NCI-H1694 (cell line): ENCODE measurements at regions not wholly inside any gene's neighbourhood (a gene's known extent, or its start where the extent isn't known, plus 50 kb on each side); places are given as distances from the start of the nearest gene placed in this dataset.

Source experiments
- DNase-seq: peaks from one replicate; lab custom pipeline; 2025; lab: John Stamatoyannopoulos, UW

DNA sequence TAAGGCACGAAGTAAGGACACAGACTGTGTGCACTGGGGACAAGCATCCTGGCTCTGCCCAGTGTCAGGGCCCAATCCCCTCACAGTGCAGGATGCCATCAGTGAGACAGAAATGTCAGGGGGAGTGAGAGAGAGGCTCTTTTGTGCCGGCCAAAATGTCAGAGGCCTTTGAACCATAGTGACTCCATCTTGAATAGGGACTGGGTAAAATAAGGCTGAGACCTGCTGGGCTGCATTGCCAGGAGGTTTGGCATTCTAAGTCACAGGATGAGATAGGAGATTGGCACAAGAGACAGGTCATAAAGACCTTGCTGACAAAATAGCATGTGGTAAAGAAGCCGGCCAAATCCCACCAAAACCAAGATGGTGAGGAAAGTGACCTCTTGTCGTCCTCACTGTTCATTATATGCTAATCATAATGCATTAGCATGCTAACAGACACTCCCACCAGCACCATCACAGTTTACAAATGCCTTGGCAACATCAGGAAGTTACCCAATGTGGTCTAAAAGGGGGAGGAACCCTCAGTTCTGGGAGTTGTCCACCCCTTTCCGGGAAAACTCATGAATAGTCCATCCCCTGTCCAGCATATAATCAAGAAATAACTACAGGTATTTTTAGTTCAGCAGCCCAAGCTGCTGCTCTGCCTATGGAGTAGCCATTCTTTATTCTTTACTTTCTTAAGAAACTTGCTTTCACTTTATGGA is 337.4 kb downstream of the LPIN1 start:
- no peak for DNase-seq

DNA sequence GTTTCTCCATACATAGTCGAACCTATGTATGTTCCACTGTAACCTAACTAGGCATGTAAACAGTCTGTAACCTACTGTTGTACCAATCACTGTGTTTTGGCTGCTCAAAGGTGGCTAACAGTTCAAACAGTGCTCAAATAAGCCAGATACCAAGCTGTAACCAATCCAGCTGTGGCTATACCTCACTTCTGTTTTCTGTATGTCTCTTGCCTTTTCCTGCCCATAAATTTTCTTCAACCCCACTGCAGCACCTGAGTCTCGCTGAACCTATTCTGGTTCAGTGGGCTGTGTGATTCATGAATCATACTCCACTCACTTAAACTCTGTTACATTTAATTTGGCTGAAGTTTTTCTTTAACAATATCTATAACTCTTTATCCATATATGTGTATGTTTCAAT is 340.7 kb downstream of the LPIN1 start:
- no peak for DNase-seq

DNA sequence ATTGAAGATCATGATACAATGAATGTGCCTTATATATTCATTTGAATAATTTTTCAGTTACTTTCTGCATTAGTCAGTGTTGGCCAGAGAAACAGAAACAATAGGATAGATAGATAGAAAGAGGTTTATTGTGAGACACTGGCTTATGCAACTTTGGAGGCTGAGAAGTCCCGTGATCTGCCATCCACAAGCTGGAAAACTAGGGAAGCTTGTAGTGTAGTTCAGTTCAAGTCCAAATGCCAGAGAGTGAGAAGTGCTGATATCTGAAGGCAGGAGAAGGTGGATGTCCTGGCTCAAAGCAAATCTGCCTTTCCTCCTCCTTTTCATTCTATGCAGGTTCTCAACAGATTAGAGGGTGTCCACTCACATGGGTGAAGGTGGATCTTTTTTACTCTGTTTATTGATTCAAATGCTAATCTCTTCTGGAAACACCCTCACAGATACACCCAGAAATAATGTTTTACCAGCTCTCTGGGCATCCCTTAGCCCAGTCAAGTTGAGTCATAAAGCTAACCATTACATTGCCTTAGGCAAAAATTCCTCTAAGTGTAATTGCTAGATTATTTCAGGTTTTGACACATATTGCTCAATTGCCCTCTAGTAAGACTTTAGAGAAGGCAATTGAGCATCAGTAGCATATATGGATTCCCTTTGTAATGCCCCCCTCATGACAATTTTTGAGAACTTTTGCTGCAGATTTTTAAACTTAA is 341.4 kb downstream of the LPIN1 start:
- no peak for DNase-seq

DNA sequence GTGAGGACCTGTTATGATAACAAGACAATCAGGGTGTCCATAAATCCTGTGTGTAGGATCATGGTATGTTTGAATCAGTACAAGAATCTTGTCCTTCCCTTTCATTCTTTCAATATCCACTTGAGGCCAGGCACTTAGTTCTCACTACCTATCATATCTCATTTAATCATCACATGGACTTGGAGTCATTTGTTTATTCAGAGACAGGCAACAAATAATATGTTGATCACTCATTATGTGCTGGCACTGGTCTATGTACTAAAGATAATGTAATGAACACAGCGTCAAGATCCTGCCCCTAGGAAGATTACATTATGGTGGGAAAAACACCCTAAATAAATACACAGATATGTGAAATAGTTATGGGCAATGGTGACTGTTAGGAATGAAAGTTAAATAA is 342.6 kb downstream of the LPIN1 start:
- DNase-seq, result no peak

DNA sequence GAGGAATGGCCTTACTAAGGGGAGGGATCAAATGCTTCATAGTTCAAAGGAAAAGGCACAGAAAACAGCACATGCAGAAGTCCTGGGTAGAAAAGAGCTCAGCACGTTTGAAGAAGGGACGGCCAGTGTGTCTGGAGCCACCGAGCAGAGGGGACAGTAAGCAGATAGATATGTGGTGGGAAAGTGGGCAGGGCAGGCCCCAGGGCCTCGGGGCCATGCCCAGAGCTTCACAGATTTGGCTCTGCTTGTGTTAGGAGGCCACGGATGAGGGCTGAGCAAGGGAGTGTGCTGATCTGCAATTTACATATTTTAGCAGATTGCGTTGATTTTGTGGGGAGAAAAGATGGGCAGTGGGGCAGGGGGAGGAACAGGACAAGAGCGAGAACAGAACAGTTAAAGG is 343.1 kb downstream of the LPIN1 start:
- no peak for DNase-seq

DNA sequence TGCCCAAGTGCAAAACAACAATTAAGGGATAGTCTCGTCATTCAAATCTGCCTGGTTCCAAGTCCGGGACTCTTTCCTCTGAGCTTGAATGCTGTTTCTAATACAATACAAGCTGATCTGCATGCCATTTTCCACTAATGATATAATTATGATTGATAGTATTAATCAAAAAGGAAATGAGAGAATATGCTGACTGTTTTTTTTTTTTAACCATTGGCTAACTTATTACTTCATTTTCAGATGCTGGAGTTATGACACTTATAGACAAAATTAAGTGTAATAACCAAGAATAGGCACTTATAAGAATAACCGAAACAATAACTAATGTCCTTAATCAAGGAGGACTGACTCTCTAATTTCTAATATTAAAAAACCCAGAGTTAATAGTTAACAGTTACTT is 343.6 kb downstream of the LPIN1 start:
- no peak for DNase-seq

DNA sequence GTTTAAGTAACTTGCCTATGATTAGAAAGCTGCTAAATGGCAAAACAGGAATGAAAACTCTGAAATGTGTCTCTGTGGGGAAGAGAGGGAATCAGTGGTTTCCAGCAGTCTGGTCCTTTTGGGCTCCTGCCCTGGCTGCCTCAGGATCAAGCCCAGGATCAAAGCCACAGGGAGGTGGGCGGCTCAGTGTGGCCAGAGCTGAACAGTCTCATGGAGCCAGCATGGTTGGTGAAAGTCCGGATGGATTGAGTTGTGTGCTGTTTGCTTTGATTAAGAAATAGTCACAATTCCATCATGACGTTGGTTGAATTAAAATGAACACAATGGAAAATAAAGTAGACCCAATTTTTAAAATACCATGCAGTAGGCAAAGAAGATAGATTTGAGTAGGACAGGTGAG is 344.2 kb downstream of the LPIN1 start:
- DNase-seq, result no peak

DNA sequence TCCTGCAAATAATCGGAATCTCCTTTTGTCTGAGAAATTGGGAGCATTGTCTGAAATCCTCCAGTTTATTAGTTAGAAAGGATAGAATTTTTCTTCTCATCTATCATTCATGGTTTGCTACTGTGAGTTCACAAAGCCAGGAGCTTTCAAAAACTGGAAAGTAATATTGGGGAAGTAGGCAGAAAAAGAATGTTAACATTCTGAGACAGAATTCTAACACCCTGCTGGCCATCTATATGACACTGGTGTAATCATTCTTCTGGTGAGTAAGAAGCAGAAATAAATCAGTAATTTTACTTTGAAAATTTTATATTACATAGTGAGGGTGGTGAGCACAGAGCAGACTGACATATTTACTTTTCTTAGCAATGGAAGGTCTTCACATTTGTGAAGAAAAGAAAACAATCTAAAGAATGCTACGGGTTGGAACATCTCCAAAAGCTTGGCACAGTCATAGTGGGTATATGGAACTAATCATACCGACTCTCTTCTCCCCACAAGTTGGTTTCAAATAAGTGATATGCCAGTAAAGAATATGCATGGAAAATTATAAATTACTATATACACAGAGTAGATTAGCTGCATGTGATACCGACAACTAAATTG is 344.9 kb downstream of the LPIN1 start:
- no peak for DNase-seq

DNA sequence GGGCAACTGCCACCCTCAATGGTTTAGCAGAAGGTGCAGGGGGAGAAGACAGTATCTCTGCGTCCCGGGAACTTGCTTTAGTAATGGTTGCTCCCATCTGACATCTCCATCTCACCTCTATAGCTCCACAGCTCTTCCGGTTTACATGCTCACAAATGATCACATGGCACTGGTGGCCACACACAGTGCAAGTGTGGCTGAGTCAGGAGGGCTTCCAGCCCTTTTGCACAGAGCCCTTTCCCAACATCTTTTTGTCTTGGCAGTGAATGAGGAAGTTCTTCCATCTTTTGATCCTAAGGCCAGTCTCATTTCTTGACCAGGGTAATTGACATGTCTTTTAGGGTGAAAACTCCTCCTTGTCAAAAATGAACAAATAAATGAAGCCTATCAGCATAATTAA is 347.7 kb downstream of the LPIN1 start:
- DNase-seq, result no peak

DNA sequence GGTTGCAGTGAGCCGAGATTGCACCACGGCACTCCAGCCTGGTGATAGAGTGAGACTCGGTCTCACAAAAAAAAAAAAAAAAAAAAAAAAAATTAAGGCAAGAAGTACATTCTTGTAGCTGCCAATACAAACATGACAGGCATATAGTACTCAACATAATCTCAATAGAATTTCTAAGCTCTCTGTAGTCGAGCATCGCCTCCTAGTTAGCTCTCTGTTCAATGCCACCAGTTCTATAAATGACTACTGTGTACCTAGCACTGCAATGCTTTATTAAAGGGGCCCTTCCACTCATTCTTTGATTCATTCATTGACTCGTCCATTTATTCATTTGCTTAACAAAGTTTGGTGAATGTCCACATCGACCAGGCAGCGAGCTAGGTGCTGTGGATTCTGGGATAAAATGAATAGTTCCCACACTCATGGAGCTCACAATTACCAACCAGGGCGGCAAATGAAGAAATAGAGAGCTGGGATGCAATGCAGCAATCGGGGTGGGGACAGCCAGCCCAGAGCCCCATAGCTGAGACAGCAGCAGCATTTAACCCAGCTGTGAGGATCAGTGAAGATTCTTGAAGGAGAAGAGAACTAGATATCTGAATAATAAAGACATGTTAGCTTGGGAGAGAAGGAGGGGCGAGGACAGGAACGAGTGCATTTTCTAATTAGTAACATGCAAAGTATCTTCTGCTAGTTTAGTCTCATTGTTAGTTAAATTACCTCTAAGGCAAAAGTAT is 349.8 kb downstream of the LPIN1 start:
- DNase-seq, result no peak

DNA sequence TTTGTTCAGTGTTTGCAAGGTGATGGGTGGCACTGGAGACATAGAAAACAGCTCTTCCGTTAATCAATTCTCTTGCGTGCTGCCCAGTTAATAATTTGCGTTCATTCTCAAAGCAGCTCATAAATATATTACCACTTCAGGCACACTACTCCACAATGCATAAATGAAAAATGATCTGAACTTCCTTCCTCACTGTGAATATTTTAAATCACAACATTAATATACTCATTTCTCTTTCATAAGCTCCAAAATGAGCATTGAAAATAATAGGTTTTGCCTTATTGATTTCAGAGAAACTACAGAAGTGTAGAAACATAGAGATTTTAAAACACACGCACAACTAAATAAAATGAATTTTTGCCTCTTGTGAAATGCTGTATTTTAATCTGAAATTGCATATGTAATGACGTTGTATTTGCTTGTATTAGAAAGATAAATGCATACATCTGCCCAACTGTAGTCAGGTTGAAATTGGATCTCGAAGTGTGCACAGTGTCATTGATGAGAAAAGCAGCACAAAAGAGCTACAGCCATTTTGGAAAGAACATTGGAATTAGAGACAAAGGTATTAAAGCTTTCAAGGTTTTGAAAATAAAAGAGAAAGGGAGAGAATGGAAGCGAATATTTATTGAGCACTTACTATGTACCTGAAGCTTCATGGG is 350.5 kb downstream of the LPIN1 start:
- no peak for DNase-seq

DNA sequence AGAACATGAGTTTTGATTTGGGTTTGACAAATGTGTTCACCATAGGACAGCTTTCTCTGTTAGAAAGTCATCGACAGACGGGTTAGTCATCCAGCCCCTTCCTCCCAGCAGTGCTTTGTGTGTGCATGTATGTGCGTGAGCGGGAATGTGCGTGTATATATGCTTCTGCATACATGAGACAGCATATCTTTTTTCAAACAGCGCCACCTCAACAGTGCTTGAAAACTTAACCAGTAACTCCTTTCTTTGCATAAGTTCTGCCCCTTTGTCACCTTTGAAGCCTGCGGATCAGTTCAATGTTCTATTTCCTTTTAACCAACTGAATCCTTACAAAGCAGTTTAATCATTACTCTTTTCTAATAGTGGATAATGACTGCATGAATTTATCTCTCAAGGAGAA is 351.4 kb downstream of the LPIN1 start:
- no peak for DNase-seq

DNA sequence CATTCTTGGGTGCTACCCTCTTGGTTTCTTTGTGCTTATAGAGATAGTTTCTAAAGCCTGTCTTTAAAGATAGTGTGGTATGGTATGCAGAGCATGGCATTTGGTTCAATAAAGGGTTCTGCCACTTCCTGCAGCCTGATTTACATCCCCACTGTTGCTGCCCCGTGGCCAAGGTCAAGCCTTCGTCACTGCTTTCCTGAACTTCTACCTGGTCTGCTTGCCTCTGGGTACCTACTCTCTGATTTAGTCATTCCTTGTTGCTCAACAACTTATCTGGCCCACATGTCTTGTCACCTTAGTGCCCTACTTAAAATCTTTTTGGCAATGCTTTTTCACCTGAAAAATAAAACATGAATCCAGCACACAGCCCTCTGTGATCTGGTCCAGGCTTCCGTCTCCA is 352.9 kb downstream of the LPIN1 start:
- no peak for DNase-seq

DNA sequence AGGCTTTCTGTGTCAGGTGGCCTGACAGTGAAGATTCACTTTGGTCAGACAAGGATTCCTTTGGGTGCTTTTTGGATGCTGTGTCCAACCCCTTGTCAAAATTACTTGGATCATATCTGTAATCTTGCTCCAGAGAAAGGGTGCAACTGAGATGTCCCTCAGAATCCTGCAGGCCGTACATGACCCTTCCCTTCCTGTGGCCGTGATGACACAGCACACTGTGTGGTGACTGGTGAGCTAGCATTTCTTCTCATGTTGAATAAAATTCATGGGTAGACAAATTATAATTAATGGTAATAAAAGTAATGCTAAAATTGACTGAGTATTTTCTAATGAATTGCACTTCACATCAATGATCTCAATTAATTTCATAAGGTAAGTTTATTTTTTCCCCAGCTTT is 356.2 kb downstream of the LPIN1 start:
- no peak for DNase-seq

DNA sequence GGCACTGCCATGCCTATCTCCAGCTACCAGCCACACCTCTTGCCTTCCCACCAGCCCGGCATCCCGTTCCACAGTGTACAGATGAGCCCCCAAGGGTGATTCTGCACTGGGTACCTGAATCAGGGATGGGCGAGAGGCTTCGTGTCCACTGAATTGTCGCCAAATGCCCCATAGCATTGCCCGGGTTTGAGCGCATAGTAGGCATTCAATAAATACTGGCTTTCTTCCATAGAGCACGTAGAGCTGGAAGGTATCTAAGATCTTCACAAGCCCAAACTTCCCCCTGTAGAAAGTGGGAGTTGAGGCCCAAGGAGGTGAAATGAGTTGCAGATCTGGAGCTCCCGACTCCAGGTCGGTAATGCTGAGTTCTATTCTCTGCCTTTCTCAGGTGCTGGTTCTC is 358.7 kb downstream of the LPIN1 start:
- DNase-seq, result no peak

DNA sequence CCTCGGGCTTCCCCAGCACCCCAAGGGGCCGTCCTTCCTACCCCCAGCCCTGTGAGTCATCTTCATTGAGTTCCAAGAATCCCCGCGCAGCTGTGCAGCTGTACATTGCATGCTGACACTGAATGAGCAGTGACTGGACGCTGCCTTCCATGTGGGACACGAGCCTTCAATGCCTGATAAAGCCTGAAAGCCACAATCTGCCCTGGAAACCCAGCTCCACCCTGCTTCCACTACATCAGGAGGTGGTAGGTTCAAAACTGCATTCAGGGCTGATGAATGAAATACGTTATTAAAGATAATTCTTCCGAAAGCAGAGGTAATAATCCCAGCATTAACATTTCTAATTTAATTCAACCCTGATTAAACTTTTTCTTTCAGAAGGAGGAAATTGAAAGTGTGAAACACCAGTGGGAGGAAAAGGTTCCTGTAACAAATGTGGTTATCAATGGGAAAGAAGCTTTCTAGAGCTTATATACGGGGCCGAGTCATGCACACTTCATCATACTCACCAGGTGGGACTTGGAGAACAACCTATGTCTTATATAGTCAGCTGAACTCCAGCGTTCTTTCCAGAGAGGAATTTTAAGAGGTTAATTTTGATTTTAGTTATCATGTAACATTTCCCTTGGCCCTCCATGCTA is 360.1 kb downstream of the LPIN1 start:
- DNase-seq, result no peak

DNA sequence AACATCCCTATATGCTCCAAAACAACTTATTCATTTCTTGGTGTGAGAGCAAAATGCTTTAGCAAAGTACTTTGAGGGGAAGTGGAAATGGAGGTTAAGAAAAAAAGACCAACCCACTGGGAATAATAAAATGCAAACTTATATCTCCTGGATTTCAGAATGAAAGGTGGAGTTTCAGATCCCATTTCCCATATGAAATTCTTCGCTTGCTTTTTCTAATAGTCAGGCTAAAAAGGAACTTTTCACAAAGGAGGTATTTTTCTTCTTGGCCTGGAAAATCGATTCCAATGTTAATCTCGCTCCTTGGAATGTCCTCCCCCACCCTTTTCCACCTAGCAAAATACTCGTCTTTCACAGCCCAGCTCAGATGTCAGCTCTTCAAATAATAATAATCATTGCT is 360.9 kb downstream of the LPIN1 start:
- no peak for DNase-seq

DNA sequence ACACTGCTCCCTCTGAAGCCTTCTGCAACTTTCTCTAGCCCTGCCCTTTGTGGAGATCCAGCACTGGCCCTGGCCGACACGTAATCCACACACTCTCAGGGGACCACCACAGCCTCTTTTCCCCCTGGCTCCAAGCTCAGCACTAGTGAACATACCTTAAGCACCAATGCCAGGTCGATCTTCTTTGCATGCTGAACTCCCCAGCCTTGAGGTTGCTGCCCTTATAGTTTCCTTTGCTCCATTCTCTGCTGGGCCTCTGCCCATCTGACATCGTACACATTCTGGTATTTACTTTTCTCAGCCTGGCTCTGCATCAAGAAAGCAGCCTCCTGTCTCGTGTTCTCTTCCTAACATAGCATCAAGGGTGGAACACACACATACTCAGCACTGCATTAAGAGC is 361.5 kb downstream of the LPIN1 start:
- no peak for DNase-seq

DNA sequence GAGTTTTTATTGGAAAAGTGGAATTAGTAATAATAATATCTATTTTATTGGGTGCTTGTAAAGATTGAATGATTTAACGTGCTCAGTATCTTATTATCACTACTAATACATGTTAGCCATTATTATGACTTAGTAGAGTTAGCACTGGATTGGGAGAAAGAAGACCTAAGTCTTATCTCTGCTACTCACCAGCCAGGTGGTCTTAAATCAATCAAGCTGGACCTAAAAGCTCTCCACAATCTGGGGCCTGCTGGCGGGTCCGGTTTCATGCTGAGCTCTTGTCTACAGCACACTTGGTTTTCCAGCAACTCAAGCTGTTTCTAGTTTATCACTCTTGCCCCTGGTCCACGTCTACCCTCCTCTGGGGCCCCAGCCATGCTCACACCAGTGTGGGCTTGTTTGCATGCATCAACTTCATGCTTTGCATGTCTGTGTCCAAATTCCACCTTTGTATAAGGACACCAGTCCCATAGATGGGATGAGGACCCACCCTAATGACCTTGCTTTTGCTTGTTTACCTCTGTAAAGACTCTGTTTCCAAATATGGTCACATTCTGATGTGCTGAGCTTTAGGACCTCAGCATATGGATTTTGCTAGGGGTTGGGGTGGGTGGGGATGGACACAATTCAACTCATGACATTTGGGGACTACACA is 363.1 kb downstream of the LPIN1 start:
- DNase-seq, result no peak

DNA sequence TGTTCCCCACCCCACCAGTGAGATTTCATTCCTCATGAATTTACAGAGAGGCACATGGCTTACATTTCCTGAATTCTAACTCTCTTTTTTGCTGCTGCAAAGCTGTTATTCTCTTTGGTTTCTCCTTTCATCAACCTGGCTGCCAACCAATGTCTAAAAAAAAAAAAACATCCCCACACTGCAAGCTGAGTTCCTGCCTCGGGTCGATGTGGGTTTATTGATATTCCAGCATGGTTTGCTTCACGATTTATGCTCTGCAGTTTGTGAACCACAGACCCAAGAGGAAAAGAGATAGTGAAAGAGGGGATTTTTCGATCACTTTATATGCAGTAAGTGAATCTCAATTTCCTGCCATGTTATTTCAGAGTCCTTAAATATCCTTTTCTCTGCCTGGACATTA is 363.6 kb downstream of the LPIN1 start:
- DNase-seq, result no peak

DNA sequence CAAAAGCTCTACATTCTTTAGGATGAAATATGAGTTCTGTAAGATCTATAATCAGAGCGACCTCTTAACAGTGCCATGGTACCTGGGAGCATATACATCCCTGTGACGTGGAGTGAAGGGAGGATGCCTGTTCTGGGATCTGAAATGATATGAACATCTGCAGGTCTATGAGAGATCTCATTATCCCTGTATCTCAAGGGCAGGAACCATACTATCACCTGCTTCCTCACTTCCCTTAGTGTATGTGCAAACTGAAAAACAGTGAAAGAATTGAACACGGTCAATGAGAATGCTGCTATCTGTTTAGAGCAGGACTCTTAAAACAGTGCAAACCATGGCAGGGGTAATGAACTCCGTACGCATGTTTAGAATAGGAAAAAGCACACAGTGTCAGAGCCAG is 364.0 kb downstream of the LPIN1 start:
- DNase-seq, result no peak
